Peyer's patch (tissue), 4 donors: ENCODE measurements at regions not wholly inside any gene's neighbourhood (a gene's known extent, or its start where the extent isn't known, plus 50 kb on each side); places are given as distances from the start of the nearest gene placed in this dataset.
"Not testable (repeated sequence)": the region's sequence is repeated elsewhere in the genome, so short reads cannot be mapped to it uniquely, and the experiment has no call there.

ENCODE experiments used
- DNase-seq, 3 donors: peaks; one replicate each; pipeline ENCODE4 v3.0.0-alpha.2; 2017 to 2019
- H3K27ac ChIP-seq, 4 donors: fragments of 200-600 bp; sonication (generic); one replicate each; pipeline ENCODE4 v1.5.1; 2016 to 2019
- H3K27me3 ChIP-seq, 2 donors: fragments of 200-600 bp; sonication (generic); one replicate each; pipeline ENCODE4 v1.5.1; 2019
- H3K36me3 ChIP-seq, 3 donors: fragments of 200-600 bp; sonication (generic); one replicate each; pipeline ENCODE4 v1.5.1; 2016 to 2019
- H3K4me1 ChIP-seq, 4 donors: fragments of 200-600 bp; sonication (generic); one replicate each; pipeline ENCODE4 v1.5.1; 2016 to 2019
- H3K4me3 ChIP-seq, 4 donors: fragments of 200-600 bp; sonication (generic); 1 replicate in 3 of 4; 2 replicates in 1 of 4; pipeline ENCODE4 v1.5.1; 2016 to 2019; ENCODE audit warnings: mild to moderate bottlenecking in 1 of 4
- H3K9me3 ChIP-seq, 4 donors: fragments of 200-600 bp; sonication (generic); one replicate each; pipeline ENCODE4 v1.5.1; 2016 to 2019; ENCODE audit warnings: mild to moderate bottlenecking in 1 of 4
- POLR2A ChIP-seq, 2 donors: fragments of 450-650 bp; IDR thresholded peaks; one replicate each; pipeline ENCODE4 v1.5.1; 2017; ENCODE audit warnings: antibody characterized with exemption in 2 of 2, mild to moderate bottlenecking in 2 of 2, moderate library complexity in 2 of 2
- TF ChIP-seq, protein P1 (sequence below), 6 experiments: fragments of 450-650 bp in 4 of 6; fragments of 200-600 bp in 2 of 6; sonication (generic) in 1 of 6; IDR thresholded peaks; one replicate each; pipeline ENCODE4 v1.5.1; 2017 to 2019; ENCODE audit warnings: antibody characterized with exemption in 6 of 6, mild to moderate bottlenecking in 3 of 6, moderate library complexity in 1 of 6

DNA sequence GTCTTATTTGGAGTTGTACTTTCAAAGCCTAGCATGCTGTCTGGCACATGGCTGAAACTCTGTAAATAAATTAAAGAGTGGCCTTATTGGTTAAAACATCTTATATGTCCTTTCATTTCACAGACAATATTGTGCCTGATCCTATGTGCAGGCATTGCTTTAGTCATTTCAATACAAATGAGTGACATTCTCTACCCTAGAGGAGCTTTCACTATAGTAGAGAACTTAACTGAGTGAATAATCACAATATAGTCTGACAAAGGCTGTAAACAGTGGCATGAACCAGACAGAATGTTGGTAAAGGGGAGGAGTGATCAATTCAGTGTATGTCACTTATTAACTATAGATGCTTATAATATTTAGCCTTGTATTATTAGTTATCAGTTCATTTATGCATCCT, 481.8 kb downstream of the TFAP2B start:
- no peak overlapping the region for H3K27ac ChIP-seq
- no peaks in the 10 kb centered on the region for H3K4me1 ChIP-seq
- no peaks in the 10 kb centered on the region for H3K9me3 ChIP-seq
- H3K36me3 ChIP-seq, result no peaks in the 10 kb centered on the region
- no peaks in the 10 kb centered on the region for H3K27me3 ChIP-seq
- TF ChIP-seq POLR2A (IDR thresholded peaks at IDR 0.05), result no peak
- no peak for DNase-seq
- no peak overlapping the region for H3K4me3 ChIP-seq

DNA sequence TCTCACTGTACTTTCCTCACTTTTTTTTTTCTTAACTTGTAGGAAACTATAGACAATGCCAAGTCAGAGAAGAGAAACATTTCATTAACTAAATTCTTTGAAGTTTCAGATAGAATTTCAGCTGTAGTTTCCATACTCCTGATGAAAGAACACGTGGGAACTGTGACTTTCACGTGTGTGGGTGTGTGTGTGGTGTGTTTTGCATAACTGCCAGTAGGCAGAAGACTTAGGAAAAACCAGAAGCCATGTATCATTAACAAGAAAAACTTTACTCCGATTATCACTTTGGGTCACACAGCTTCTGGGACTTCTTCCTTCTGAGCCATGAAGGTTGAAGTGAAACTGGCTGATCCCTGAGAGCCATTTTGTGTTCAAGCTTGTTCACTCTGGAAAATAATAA, 483.3 kb downstream of the TFAP2B start:
- H3K4me1 ChIP-seq, result no peaks in the 10 kb centered on the region
- no peak overlapping the region for H3K4me3 ChIP-seq
- no peaks in the 10 kb centered on the region for H3K36me3 ChIP-seq
- no peaks in the 10 kb centered on the region for H3K27me3 ChIP-seq
- H3K9me3 ChIP-seq, result no peaks in the 10 kb centered on the region
- H3K27ac ChIP-seq, result no peak overlapping the region
- TF ChIP-seq, protein P1, sequence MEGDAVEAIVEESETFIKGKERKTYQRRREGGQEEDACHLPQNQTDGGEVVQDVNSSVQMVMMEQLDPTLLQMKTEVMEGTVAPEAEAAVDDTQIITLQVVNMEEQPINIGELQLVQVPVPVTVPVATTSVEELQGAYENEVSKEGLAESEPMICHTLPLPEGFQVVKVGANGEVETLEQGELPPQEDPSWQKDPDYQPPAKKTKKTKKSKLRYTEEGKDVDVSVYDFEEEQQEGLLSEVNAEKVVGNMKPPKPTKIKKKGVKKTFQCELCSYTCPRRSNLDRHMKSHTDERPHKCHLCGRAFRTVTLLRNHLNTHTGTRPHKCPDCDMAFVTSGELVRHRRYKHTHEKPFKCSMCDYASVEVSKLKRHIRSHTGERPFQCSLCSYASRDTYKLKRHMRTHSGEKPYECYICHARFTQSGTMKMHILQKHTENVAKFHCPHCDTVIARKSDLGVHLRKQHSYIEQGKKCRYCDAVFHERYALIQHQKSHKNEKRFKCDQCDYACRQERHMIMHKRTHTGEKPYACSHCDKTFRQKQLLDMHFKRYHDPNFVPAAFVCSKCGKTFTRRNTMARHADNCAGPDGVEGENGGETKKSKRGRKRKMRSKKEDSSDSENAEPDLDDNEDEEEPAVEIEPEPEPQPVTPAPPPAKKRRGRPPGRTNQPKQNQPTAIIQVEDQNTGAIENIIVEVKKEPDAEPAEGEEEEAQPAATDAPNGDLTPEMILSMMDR (IDR thresholded peaks at IDR 0.05), result no peak
- TF ChIP-seq POLR2A (IDR thresholded peaks at IDR 0.05), result no peak
- no peak for DNase-seq

DNA sequence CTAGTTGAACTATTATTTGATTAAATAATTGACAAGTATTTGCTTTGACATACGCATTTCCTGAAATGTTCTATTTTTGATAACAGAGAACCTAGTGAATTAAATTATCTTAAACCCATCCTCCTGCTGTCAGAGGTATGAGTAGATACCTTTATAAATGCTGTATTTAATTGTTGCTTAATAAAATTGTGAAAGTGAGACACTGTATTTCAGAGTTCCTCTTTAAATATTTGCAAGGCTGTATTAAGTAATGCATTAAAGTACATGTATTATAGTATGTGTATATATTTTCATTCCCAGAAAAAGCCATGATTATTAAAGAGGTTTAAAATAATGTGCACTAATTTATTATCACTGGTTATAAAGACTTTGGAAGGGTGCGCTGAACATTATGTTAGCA, 483.8 kb downstream of the TFAP2B start:
- Histone ChIP-seq H3K27me3 (no peaks in the 10 kb centered on the region), H3K9me3 (no peaks in the 10 kb centered on the region)
- TF ChIP-seq, protein P1 (IDR thresholded peaks at IDR 0.05), result no peak
- no peak for TF ChIP-seq POLR2A (IDR thresholded peaks at IDR 0.05)

DNA sequence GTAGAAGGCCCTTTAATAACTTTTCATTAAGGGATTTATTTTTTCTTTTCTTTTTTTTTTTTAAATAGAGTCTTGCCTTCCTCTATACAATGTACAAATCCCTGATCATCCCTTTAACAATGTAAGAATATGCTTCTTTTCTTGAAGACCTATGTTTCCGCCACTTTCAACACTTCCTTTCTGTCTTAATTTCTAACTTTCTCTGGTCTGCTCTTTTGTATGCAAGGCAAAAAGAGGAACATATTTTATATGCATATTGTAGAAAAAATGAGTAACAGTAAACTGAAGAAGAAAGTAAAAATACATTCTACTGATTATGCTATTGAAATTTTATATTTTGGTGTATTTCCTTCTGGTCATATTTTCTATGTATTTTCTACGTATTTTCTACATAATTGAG, 484.7 kb downstream of the TFAP2B start:
- no peaks in the 10 kb centered on the region for H3K27me3 ChIP-seq
- DNase-seq, result no peak
- no peak overlapping the region for H3K27ac ChIP-seq
- no peaks in the 10 kb centered on the region for H3K9me3 ChIP-seq
- no peaks in the 10 kb centered on the region for H3K4me1 ChIP-seq
- H3K36me3 ChIP-seq, result no peaks in the 10 kb centered on the region
- no peak overlapping the region for H3K4me3 ChIP-seq
- no peak for TF ChIP-seq POLR2A (IDR thresholded peaks at IDR 0.05)
- TF ChIP-seq, protein P1 (IDR thresholded peaks at IDR 0.05), result no peak

More for the DNA sequence above, 483.8 kb downstream of the TFAP2B start:
- Histone ChIP-seq H3K4me1 (no peaks in the 10 kb centered on the region), H3K36me3 (no peaks in the 10 kb centered on the region), H3K4me3 (no peak overlapping the region), H3K27ac (no peak overlapping the region)
- DNase-seq, result no peak

DNA sequence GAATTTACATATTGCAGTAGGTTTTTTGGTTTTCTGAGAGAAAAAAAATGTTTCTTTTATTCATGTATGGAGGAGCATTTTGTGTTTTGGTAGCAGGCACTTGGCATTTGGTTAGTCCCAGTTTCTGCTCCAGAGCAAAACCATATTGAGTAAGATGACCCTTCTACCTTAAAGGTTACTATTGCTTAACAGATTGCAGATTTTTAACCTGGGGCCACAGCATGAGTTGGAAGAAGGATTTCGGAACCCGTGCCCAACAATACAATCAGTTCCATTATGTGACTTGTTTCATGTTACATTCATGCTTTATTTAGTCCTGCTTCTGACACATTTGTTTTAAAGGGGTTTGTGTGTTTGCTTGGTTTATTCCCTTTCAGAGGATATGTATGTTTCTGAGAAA, 496.3 kb downstream of the TFAP2B start:
- no peaks in the 10 kb centered on the region for H3K27me3 ChIP-seq
- DNase-seq, result no peak
- H3K4me3 ChIP-seq, result no peak overlapping the region
- no peak overlapping the region for H3K27ac ChIP-seq
- H3K4me1 ChIP-seq, result no peaks in the 10 kb centered on the region
- TF ChIP-seq POLR2A (IDR thresholded peaks at IDR 0.05), result no peak
- TF ChIP-seq, protein P1 (IDR thresholded peaks at IDR 0.05), result no peak
- H3K36me3 ChIP-seq, result no peaks in the 10 kb centered on the region
- H3K9me3 ChIP-seq, result no peaks in the 10 kb centered on the region

DNA sequence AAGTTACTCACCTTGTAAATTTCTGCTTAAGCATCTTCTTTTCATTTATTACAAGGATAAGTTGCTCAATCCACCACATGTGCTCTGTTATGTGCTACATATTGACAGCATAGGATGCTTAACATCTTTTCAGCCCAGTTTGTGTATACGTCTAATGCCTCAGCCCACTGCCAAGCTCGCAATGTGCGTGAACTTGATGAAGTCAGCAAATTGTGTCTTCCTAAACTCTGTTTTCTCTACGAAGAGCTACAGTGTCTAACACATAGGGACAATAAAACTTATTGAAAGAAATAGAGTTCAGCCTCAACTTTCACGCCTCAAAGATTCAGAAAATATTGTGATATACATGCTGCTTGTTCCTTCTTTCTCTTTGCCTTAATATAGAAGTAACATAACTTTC, 500.0 kb downstream of the TFAP2B start:
- Histone ChIP-seq H3K27me3 (no peaks in the 10 kb centered on the region), H3K36me3 (no peaks in the 10 kb centered on the region), H3K9me3 (no peaks in the 10 kb centered on the region), H3K27ac (no peak overlapping the region), H3K4me1 (no peaks in the 10 kb centered on the region), H3K4me3 (no peak overlapping the region)
- no peak for DNase-seq
- TF ChIP-seq POLR2A (IDR thresholded peaks at IDR 0.05), result no peak
- TF ChIP-seq, protein P1 (IDR thresholded peaks at IDR 0.05), result no peak

DNA sequence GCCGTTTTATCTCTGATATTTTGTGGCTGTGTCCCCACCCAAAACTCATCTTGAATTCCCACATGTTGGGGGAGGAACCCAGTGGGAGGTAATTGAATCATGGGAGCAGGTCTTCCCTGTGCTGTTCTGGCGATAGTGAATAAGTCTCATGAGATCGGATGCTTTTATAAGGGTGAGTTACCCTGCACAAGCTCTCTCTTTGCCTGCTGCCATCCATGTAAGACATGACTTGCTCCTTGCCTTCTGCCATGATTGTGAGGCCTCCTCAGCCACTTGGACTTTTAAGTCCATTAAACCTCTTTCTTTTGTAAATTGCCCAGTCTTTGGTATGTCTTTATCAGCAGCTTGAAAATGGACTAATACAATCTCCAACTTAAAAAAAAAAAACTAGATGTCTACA, 502.8 kb downstream of the TFAP2B start:
- H3K27ac ChIP-seq, H3K27me3 ChIP-seq, H3K4me3 ChIP-seq, H3K36me3 ChIP-seq, H3K9me3 ChIP-seq, DNase-seq, H3K4me1 ChIP-seq: not testable (repeated sequence)
